A549 (cell line): ENCODE measurements at regions not wholly inside any gene's neighbourhood (a gene's known extent, or its start where the extent isn't known, plus 50 kb on each side); places are given as distances from the start of the nearest gene placed in this dataset.

Experiments used
- ATAC-seq, 2 experiments: fragments of 200-7000 bp in 1 of 2; fragments of >200 bp in 1 of 2; cut with Nextera tagmentation in 1 of 2; cut with Tn5 transposase in 1 of 2; 3 replicates each; pipeline versions ENCODE4 v1.8.0 to v1.9.1; 2018 to 2020; ENCODE audit warnings: mild to moderate bottlenecking in 1 of 2, moderate library complexity in 1 of 2
- CTCF ChIA-PET: fragments of 300-600 bp; sonication (Branson Sonifier 250); formaldehyde crosslinking; extraction: SDS; loops from one replicate; lab custom pipeline; 2021; ENCODE audit warnings: antibody characterized with exemption, inconsistent platforms; lab: Yijun Ruan, JAX
- POLR2A ChIA-PET: fragments of 350-600 bp; formaldehyde crosslinking; extraction: SDS; loops from one replicate; lab custom pipeline; 2021; ENCODE audit warnings: antibody characterized with exemption, inconsistent platforms; lab: Yijun Ruan, JAX
- DNase-seq, 2 experiments: peaks; one replicate each; pipeline versions ENCODE4 v3.0.0 to v3.0.0-alpha.2; 2011 to 2016; ENCODE audit warnings: low read depth in 1 of 2, low spot score in 1 of 2
- FAIRE-seq: peaks from 2 replicates; lab custom pipeline; 2011; peaks lifted over from hg19 to GRCh38; lab: Jason Lieb, UNC
- H3K27ac ChIP-seq, 2 experiments: fragments of >200 bp; sonication (Bioruptor Twin); formaldehyde crosslinking; 3 replicates each; pipeline ENCODE4 v1.5.1; 2016 to 2017
- H3K4me1 ChIP-seq: fragments of >200 bp; sonication (Bioruptor Twin); formaldehyde crosslinking; 3 replicates; pipeline ENCODE4 v1.6.1; 2016
- H3K4me2 ChIP-seq: fragments of >200 bp; sonication (Bioruptor Twin); formaldehyde crosslinking; 3 replicates; pipeline ENCODE4 v1.6.1; 2016
- H3K4me3 ChIP-seq: fragments of >200 bp; sonication (Bioruptor Twin); formaldehyde crosslinking; 3 replicates; pipeline ENCODE4 v1.5.1; 2016
- H3K9me3 ChIP-seq: fragments of >200 bp; sonication (Bioruptor Twin); formaldehyde crosslinking; 3 replicates; pipeline ENCODE4 v1.6.1; 2016
- CBX8 ChIP-seq: fragments of 200-600 bp; sonication (generic); IDR thresholded peaks from 2 replicates; pipeline ENCODE4 v1.6.1; 2016
- CEBPB ChIP-seq, 2 experiments: fragments of >200 bp in 1 of 2; sonication (Bioruptor Twin) in 1 of 2; formaldehyde crosslinking in 1 of 2; IDR thresholded peaks; 2 replicates each; pipeline ENCODE4 v1.6.1; 2012 to 2016
- CHD2 ChIP-seq: fragments of 150-350 bp; IDR thresholded peaks from 2 replicates; pipeline ENCODE4 v1.6.1; 2014; ENCODE audit warnings: low read length; ENCODE audit not compliant: partially characterized antibody
- EP300 ChIP-seq, 2 experiments: fragments of >200 bp; sonication (Bioruptor Twin); formaldehyde crosslinking; IDR thresholded peaks; 2 replicates in 1 of 2; 3 replicates in 1 of 2; pipeline ENCODE4 v1.6.1; 2016 to 2017
- FOSB ChIP-seq: fragments of 250-450 bp; sonication (Bioruptor Pico); IDR thresholded peaks from 2 replicates; pipeline ENCODE4 v1.5.0; 2020; ENCODE audit warnings: mild to moderate bottlenecking, moderate library complexity
- HOXA7 ChIP-seq: fragments of 250-450 bp; sonication (Bioruptor Pico); IDR thresholded peaks from 2 replicates; pipeline ENCODE4 v1.5.0; 2020; ENCODE audit warnings: mild to moderate bottlenecking, moderate library complexity
- JUN ChIP-seq, 2 experiments: fragments of >200 bp; sonication (Bioruptor Twin); formaldehyde crosslinking; IDR thresholded peaks; 2 replicates in 1 of 2; 3 replicates in 1 of 2; pipeline ENCODE4 v1.6.1; 2016 to 2017
- NPAS2 ChIP-seq: fragments of 250-450 bp; sonication (Bioruptor Pico); IDR thresholded peaks from 2 replicates; pipeline ENCODE4 v1.8.0; 2022; ENCODE audit warnings: mild to moderate bottlenecking, moderate library complexity, borderline replicate concordance
- NR3C1 ChIP-seq: fragments of >200 bp; sonication (Bioruptor Twin); formaldehyde crosslinking; IDR thresholded peaks from 3 replicates; pipeline ENCODE4 v1.6.1; 2017
- PHF8 ChIP-seq: fragments of 200-600 bp; sonication (generic); IDR thresholded peaks from 2 replicates; pipeline ENCODE4 v1.6.1; 2016; ENCODE audit warnings: low read depth, mild to moderate bottlenecking, antibody characterized with exemption, moderate library complexity, borderline replicate concordance
- POLR2AphosphoS2 ChIP-seq: conservative IDR thresholded peaks from 2 replicates; pipeline ENCODE4 v1.6.1; 2012; ENCODE audit warnings: low read length, improper control_type of control experiment, inconsistent platforms
- RARB ChIP-seq: fragments of 250-450 bp; sonication (Bioruptor Pico); IDR thresholded peaks from 2 replicates; pipeline ENCODE4 v1.8.0; 2021; ENCODE audit warnings: mild to moderate bottlenecking, moderate library complexity
- RNF2 ChIP-seq: fragments of 200-600 bp; sonication (generic); IDR thresholded peaks from 2 replicates; pipeline ENCODE4 v1.6.1; 2016; ENCODE audit warnings: low read depth, mild to moderate bottlenecking, antibody characterized with exemption, moderate library complexity, borderline replicate concordance
- TP53 ChIP-seq: fragments of 250-450 bp; sonication (Bioruptor Pico); IDR thresholded peaks from 2 replicates; pipeline ENCODE4 v1.5.0; 2021; ENCODE audit warnings: mild to moderate bottlenecking, moderate library complexity
- ZC3H11A ChIP-seq: fragments of 450-650 bp; IDR thresholded peaks from 2 replicates; pipeline ENCODE4 v1.6.1; 2014; ENCODE audit warnings: antibody characterized with exemption, mild to moderate bottlenecking
- ZFP36 ChIP-seq: fragments of 450-650 bp; IDR thresholded peaks from 2 replicates; pipeline ENCODE4 v1.6.1; 2014; ENCODE audit warnings: borderline replicate concordance; ENCODE audit not compliant: partially characterized antibody
- ZNF302 ChIP-seq: fragments of 250-450 bp; sonication (Bioruptor Pico); IDR thresholded peaks from 2 replicates; pipeline ENCODE4 v1.9.0; 2021; ENCODE audit warnings: inconsistent platforms, mild to moderate bottlenecking, moderate library complexity
- WGBS: methylation state at CpG from one replicate; pipeline ENCODE4 v1.1.6; 2017; ENCODE audit errors: missing lambda C conversion rate; 5-methylcytosine and 5-hydroxymethylcytosine counted together
- TF ChIP-seq, protein P1 (sequence below): fragments of 200-600 bp; sonication (generic); IDR thresholded peaks from 2 replicates; pipeline ENCODE4 v1.6.1; 2016; ENCODE audit warnings: antibody characterized with exemption, mild to moderate bottlenecking, moderate library complexity
- TF ChIP-seq, protein P2 (sequence below): IDR thresholded peaks from 2 replicates; pipeline ENCODE4 v1.6.1; 2012; ENCODE audit warnings: low read depth, borderline replicate concordance
- TF ChIP-seq, protein P3 (sequence below): fragments of 450-650 bp; IDR thresholded peaks from 2 replicates; pipeline ENCODE4 v1.6.1; 2014; ENCODE audit warnings: antibody characterized with exemption

DNA sequence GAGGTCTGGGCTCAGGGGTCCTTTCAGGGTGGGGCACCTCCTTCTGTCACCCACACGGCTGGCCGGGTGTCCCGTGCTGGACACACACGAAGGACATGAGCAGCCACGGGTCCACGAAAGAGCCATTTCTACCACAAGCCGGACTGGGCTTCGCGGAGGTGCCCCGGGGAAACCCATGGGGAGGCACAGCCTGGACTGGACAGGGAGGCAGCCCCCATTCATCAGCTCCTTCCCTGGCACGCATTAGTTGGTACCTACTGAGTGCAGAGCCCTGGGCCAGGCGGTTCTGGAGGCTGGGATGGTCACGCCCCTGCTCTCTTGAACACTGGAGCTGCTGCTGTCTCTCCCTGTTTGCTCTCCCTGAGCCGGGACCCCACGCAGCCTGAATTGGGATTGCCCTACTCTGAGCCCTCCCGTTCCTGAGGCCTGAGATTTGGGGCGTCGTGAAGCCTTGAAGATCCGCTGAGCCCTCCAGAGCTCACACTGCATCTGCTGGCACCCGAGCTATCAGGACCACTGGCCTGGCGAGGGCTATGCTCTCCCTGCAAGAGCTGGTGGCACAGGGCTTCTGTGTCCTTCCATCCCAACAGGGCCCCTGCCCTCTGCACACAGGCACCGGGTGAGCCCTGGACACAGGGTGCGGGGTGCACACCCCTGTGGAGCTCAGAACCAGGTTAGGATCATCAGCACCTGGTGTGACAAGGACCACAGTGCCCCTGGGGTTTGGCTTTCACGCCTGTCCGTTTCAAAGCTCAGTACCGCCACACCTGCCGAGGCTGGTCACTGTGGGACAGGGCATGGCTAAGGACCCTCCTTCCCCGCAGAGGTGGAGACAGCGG, 84.6 kb downstream of the MYEOV start:
- Histone ChIP-seq H3K4me1 (peaks cover 12% of the 10 kb centered on the region; the same call in 2 of the 3 replicates), H3K27ac (peak overlapping the region in 1 of 2 experiments; percentile 59; a peak in 2 of 6 replicates), H3K4me3 (no peak overlapping the region), H3K9me3 (no peaks in the 10 kb centered on the region), H3K4me2 (no peak overlapping the region)
- ChIA-PET CTCF (interaction anchor here (1.0 to 1.2 kb wide), 3 partner anchors 247 to 277 kb away, joined by 3 read pairs; no protein-coding TSS in a partner anchor), POLR2A (no interaction called here)
- WGBS = 93% methylated on average over 18 of the region's 29 CpGs
- peak in 1 of 2 experiments; percentile 10; a peak in 3 of 6 replicates for ATAC-seq
- no peak for FAIRE-seq
- TF ChIP-seq ZNF302 (CRISPR knock-in tag) (no peak), PHF8 (no peak), JUN (IDR thresholded peaks at IDR 0.05) (no peak)
- no peak for DNase-seq

DNA sequence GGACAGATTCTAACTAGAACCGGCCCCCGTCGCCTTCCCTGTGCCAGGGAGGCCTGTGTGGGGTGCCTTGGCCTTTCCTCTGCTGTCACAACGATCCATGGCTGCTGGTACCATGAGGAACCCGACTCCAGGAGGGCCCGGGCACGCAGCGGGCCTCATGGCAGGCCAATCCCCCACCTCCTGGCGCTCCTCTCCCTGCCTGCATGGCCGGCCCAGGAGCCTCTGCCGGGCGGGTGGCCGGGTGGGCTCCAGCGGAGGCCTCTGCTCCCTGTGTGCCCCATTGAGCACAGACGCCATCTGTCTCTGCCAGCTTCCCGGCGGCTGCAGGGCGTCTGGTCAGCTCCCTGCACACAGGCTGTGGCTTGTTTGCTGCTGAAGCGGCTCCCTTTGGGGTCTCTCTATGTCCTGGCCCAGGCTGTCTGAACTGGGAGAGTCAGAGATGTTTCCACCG, 86.5 kb downstream of the MYEOV start:
- H3K4me2 ChIP-seq = no peak overlapping the region
- peak overlapping the region in 1 of 2 experiments; percentile 60; a peak in 3 of 6 replicates for H3K27ac ChIP-seq
- no peak overlapping the region for H3K4me3 ChIP-seq
- ChIA-PET POLR2A (no interaction called here), CTCF (interaction anchor here (0.7 to 1.8 kb wide), 4 partner anchors 10 to 279 kb away, joined by 3 to 5 read pairs (median 4); no protein-coding TSS in a partner anchor)
- ATAC-seq (no peak; a peak in 1 of 6 replicates), DNase-seq (no peak), FAIRE-seq (no peak)
- TF ChIP-seq ZFP36 (no peak), TP53 (CRISPR knock-in tag) (no peak), POLR2AphosphoS2 (no peak), CBX8 (no peak), CHD2 (no peak), HOXA7 (no peak), RNF2 (no peak), NPAS2 (CRISPR knock-in tag) (no peak), EP300 (IDR thresholded peaks at IDR 0.05) (no peak)
- TF ChIP-seq, protein P1, sequence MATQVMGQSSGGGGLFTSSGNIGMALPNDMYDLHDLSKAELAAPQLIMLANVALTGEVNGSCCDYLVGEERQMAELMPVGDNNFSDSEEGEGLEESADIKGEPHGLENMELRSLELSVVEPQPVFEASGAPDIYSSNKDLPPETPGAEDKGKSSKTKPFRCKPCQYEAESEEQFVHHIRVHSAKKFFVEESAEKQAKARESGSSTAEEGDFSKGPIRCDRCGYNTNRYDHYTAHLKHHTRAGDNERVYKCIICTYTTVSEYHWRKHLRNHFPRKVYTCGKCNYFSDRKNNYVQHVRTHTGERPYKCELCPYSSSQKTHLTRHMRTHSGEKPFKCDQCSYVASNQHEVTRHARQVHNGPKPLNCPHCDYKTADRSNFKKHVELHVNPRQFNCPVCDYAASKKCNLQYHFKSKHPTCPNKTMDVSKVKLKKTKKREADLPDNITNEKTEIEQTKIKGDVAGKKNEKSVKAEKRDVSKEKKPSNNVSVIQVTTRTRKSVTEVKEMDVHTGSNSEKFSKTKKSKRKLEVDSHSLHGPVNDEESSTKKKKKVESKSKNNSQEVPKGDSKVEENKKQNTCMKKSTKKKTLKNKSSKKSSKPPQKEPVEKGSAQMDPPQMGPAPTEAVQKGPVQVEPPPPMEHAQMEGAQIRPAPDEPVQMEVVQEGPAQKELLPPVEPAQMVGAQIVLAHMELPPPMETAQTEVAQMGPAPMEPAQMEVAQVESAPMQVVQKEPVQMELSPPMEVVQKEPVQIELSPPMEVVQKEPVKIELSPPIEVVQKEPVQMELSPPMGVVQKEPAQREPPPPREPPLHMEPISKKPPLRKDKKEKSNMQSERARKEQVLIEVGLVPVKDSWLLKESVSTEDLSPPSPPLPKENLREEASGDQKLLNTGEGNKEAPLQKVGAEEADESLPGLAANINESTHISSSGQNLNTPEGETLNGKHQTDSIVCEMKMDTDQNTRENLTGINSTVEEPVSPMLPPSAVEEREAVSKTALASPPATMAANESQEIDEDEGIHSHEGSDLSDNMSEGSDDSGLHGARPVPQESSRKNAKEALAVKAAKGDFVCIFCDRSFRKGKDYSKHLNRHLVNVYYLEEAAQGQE = no peak
- TF ChIP-seq, protein P2, sequence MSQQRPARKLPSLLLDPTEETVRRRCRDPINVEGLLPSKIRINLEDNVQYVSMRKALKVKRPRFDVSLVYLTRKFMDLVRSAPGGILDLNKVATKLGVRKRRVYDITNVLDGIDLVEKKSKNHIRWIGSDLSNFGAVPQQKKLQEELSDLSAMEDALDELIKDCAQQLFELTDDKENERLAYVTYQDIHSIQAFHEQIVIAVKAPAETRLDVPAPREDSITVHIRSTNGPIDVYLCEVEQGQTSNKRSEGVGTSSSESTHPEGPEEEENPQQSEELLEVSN = no peak
- no peaks in the 10 kb centered on the region for H3K9me3 ChIP-seq
- WGBS = 88% methylated on average over 18 of the region's 20 CpGs
- peaks cover 12% of the 10 kb centered on the region; the same call in 2 of the 3 replicates for H3K4me1 ChIP-seq

DNA sequence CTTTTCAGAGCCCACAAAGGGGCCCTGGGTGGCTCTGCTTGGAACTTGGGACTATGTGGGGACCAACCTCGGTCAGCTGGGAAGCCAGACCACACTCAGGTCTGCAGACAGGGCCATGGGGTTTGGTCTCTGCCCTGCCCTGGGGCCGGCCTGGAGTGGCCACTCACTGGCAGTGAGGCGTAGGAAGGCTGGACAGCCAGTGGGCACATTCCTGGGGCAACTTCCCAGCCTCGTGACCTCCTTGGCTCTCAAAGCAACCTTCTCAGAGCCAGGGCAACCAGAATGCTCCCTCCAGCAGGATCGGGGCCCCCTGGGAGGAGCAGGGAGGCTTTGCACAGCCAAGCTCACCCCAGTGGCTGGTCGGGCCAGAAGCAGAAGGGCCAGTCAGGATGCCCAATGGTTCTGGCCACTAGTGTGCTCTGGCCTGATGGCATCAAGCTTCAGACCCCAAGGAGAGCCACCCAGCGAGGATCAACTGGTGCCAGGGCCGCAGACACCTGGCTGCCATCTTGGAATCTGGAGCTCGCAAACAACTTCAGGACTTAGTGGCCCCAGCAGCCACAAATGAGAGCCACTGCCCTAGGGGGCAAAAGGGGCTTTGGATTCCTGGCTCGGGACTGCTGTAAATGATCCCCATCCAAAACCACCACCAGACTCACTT, 87.1 kb downstream of the MYEOV start:
- Histone ChIP-seq H3K4me1 (peaks cover 12% of the 10 kb centered on the region; the same call in 2 of the 3 replicates), H3K4me3 (no peak overlapping the region), H3K4me2 (no peak overlapping the region), H3K9me3 (no peaks in the 10 kb centered on the region), H3K27ac (peak overlapping the region in 1 of 2 experiments; percentile 60; a peak in 3 of 6 replicates)
- 95% methylated on average over 9 of the region's 10 CpGs for WGBS
- FAIRE-seq (no peak), DNase-seq (no peak), ATAC-seq (no peak; a peak in 1 of 6 replicates)
- ChIA-PET CTCF (interaction anchor here (0.7 to 1.8 kb wide), 5 partner anchors 10 to 290 kb away, joined by 3 to 5 read pairs (median 4); no protein-coding TSS in a partner anchor), POLR2A (no interaction called here)
- TF ChIP-seq CEBPB (IDR thresholded peaks at IDR 0.05) = no peak
- TF ChIP-seq FOSB (CRISPR knock-in tag) = no peak
- TF ChIP-seq, protein P1 = no peak
- TF ChIP-seq NR3C1 = no peak
- no peak for TF ChIP-seq RARB (CRISPR knock-in tag)
- no peak for TF ChIP-seq RNF2
- TF ChIP-seq, protein P3, sequence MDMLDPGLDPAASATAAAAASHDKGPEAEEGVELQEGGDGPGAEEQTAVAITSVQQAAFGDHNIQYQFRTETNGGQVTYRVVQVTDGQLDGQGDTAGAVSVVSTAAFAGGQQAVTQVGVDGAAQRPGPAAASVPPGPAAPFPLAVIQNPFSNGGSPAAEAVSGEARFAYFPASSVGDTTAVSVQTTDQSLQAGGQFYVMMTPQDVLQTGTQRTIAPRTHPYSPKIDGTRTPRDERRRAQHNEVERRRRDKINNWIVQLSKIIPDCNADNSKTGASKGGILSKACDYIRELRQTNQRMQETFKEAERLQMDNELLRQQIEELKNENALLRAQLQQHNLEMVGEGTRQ = no peak
- TF ChIP-seq, protein P2 = no peak
- TF ChIP-seq ZC3H11A = no peak
- no peak for TF ChIP-seq PHF8
